CD4-positive, alpha-beta T cell (primary cell): ENCODE measurements at regions not wholly inside any gene's neighbourhood (a gene's known extent, or its start where the extent isn't known, plus 50 kb on each side); places are given as distances from the start of the nearest gene placed in this dataset.

Source experiments
- ATAC-seq: fragments of 200-7000 bp; cut with Tn5 transposase; one replicate; pipeline ENCODE4 v1.10.0; 2022; ENCODE audit warnings: mild to moderate bottlenecking; ENCODE audit not compliant: poor library complexity
- CTCF ChIA-PET: fragments of 350-600 bp; sonication (Branson Sonifier 250); formaldehyde crosslinking; loops from one replicate; lab custom pipeline; 2021; ENCODE audit warnings: antibody characterized with exemption, inconsistent platforms; lab: Charles Lee
- POLR2A ChIA-PET: fragments of 350-600 bp; sonication (Branson Sonifier 250); formaldehyde crosslinking; loops from one replicate; lab custom pipeline; 2021; ENCODE audit warnings: antibody characterized with exemption, inconsistent platforms; lab: Charles Lee
- DNase-seq, 14 experiments: peaks; one replicate each; pipeline ENCODE4 v3.0.0-alpha.2; 2013 to 2020; ENCODE audit warnings: mixed read lengths in 2 of 14
- H3K27ac ChIP-seq, 2 donors: one replicate each; pipeline versions ENCODE4 v1.5.1 to v1.7.0; 2013; ENCODE audit warnings: low read length in 2 of 2, low read depth in 1 of 2, mild to moderate bottlenecking in 1 of 2
- H3K27me3 ChIP-seq, 2 experiments: 1 replicate in 1 of 2; 2 replicates in 1 of 2; pipeline versions ENCODE4 v1.6.1 to v1.7.0; 2013; ENCODE audit warnings: low read length in 2 of 2, control low read depth in 1 of 2, mild to moderate bottlenecking in 1 of 2, moderate library complexity in 1 of 2; ENCODE audit not compliant: insufficient read depth in 2 of 2, control insufficient read depth in 1 of 2
- H3K36me3 ChIP-seq: one replicate; pipeline ENCODE4 v1.6.1; 2013; ENCODE audit warnings: low read length, control low read depth; ENCODE audit not compliant: insufficient read depth
- H3K4me1 ChIP-seq: one replicate; pipeline ENCODE4 v1.6.1; 2013; ENCODE audit warnings: low read length, control low read depth; ENCODE audit not compliant: insufficient read depth
- H3K4me3 ChIP-seq: one replicate; pipeline ENCODE4 v1.5.1; 2013; ENCODE audit warnings: mild to moderate bottlenecking, low read length, moderate library complexity
- H3K9me3 ChIP-seq, 2 experiments: 1 replicate in 1 of 2; 2 replicates in 1 of 2; pipeline versions ENCODE4 v1.6.1 to v1.7.0; 2013; ENCODE audit warnings: low read length in 2 of 2, mild to moderate bottlenecking in 2 of 2, control low read depth in 1 of 2, moderate library complexity in 1 of 2; ENCODE audit not compliant: control insufficient read depth in 1 of 2, insufficient read depth in 1 of 2
- H3K27ac Mint-ChIP-seq: one replicate; pipeline ENCODE4 v1.8.0; 2020; ENCODE audit warnings: mixed read lengths
- H3K27me3 Mint-ChIP-seq: one replicate; pipeline ENCODE4 v1.8.0; 2021; ENCODE audit warnings: mixed read lengths
- H3K36me3 Mint-ChIP-seq: one replicate; pipeline ENCODE4 v1.8.0; 2021; ENCODE audit warnings: low read depth, mixed read lengths
- H3K4me1 Mint-ChIP-seq: one replicate; pipeline ENCODE4 v1.8.0; 2021; ENCODE audit warnings: low read depth, mixed read lengths
- H3K4me3 Mint-ChIP-seq: one replicate; pipeline ENCODE4 v1.8.0; 2020; ENCODE audit warnings: mild to moderate bottlenecking, mixed read lengths
- H3K9me3 Mint-ChIP-seq: one replicate; pipeline ENCODE4 v1.8.0; 2020; ENCODE audit warnings: mixed read lengths
- CTCF ChIP-seq: fragments of 200-600 bp; IDR thresholded peaks from one replicate; pipeline ENCODE4 v1.8.0; 2022; ENCODE audit warnings: antibody characterized with exemption, mild to moderate bottlenecking
- intact Hi-C, 2 experiments: fragments of 100-400 bp; cut with DNase I in 1 of 2; cut with micrococcal nuclease in 1 of 2; formaldehyde crosslinking; loops; one replicate each; pipeline versions ENCODE4 v1.15.1 to v1.9.0; 2023 to 2025; cut with DNase I, micrococcal nuclease

- TF ChIP-seq CTCF, result no peak
Measured at GRCh38 chr9:31490551-31491106, 893.8 kb upstream of the ACO1 start.

GRCh38 chr9:31492229-31492628 is 892.2 kb upstream of the ACO1 start:
- Mint-ChIP-seq H3K4me3 (no peak overlapping the region), H3K27ac (no peak overlapping the region), H3K9me3 (peaks cover 2% of the 10 kb centered on the region), H3K27me3 (no peaks in the 10 kb centered on the region), H3K36me3 (no peaks in the 10 kb centered on the region), H3K4me1 (no peaks in the 10 kb centered on the region)
- ChIA-PET POLR2A (interaction anchor here (1.2 kb wide), 1 partner anchor 8 kb away, joined by 3 read pairs; no protein-coding TSS in a partner anchor), CTCF (no interaction called here)
- no peak overlapping the region for H3K27ac ChIP-seq
- no peak for TF ChIP-seq CTCF
- H3K4me1 ChIP-seq, result no peaks in the 10 kb centered on the region
- ATAC-seq (no peak), DNase-seq (no peak)
- intact Hi-C loops, result no loop called here
- no peaks in the 10 kb centered on the region for H3K9me3 ChIP-seq
- H3K4me3 ChIP-seq, result no peak overlapping the region
- no peaks in the 10 kb centered on the region for H3K27me3 ChIP-seq
- H3K36me3 ChIP-seq, result no peaks in the 10 kb centered on the region

More at GRCh38 chr9:31490551-31491106, 893.8 kb upstream of the ACO1 start:
- no peaks in the 10 kb centered on the region for H3K9me3 ChIP-seq
- Mint-ChIP-seq H3K27ac (no peak overlapping the region), H3K27me3 (no peaks in the 10 kb centered on the region), H3K4me1 (no peaks in the 10 kb centered on the region), H3K36me3 (no peaks in the 10 kb centered on the region), H3K9me3 (peaks cover 1% of the 10 kb centered on the region), H3K4me3 (no peak overlapping the region)
- no peak overlapping the region for H3K4me3 ChIP-seq
- intact Hi-C loops, result no loop called here
- ATAC-seq (no peak), DNase-seq (no peak)
- POLR2A ChIA-PET, result no interaction called here
- H3K4me1 ChIP-seq, result no peaks in the 10 kb centered on the region
- no peaks in the 10 kb centered on the region for H3K27me3 ChIP-seq
- CTCF ChIA-PET, result no interaction called here
- H3K36me3 ChIP-seq, result no peaks in the 10 kb centered on the region
- no peak overlapping the region for H3K27ac ChIP-seq

GRCh38 chr9:31500422-31500821 is 884.0 kb upstream of the ACO1 start:
- no peaks in the 10 kb centered on the region for H3K4me1 ChIP-seq
- DNase-seq (no peak), ATAC-seq (no peak)
- ChIA-PET POLR2A (no interaction called here), CTCF (no interaction called here)
- H3K36me3 Mint-ChIP-seq, result no peaks in the 10 kb centered on the region
- intact Hi-C loops, result no loop called here
- H3K27me3 Mint-ChIP-seq, result no peaks in the 10 kb centered on the region
- no peak overlapping the region for H3K4me3 Mint-ChIP-seq
- H3K4me1 Mint-ChIP-seq, result no peaks in the 10 kb centered on the region
- no peak overlapping the region for H3K27ac ChIP-seq
- no peaks in the 10 kb centered on the region for H3K27me3 ChIP-seq
- peaks cover 2% of the 10 kb centered on the region for H3K9me3 Mint-ChIP-seq
- no peak overlapping the region for H3K4me3 ChIP-seq
- no peak overlapping the region for H3K27ac Mint-ChIP-seq
- TF ChIP-seq CTCF, result no peak
- no peaks in the 10 kb centered on the region for H3K9me3 ChIP-seq
- H3K36me3 ChIP-seq, result no peaks in the 10 kb centered on the region
